T-helper 2 cell treated with Interferon-gamma antibody and Interleukin-4, amounts not matched to agents 5 μg/mL and 100 μg/mL, for 36 hours (primary cell): ENCODE measurements at regions not wholly inside any gene's neighbourhood (a gene's known extent, or its start where the extent isn't known, plus 50 kb on each side); places are given as distances from the start of the nearest gene placed in this dataset.

Experiments
- DNase-seq: peaks from one replicate; pipeline ENCODE4 v3.0.0; 2021; ENCODE audit warnings: low spot score
- H3K27ac Mint-ChIP-seq: one replicate; pipeline ENCODE4 v1.8.0; 2021; ENCODE audit warnings: mild to moderate bottlenecking, mixed read lengths
- H3K27me3 Mint-ChIP-seq: one replicate; pipeline ENCODE4 v1.8.0; 2021; ENCODE audit warnings: low read depth, mixed read lengths
- H3K36me3 Mint-ChIP-seq: one replicate; pipeline ENCODE4 v1.8.0; 2021; ENCODE audit warnings: low read depth, mixed read lengths
- H3K4me1 Mint-ChIP-seq: one replicate; pipeline ENCODE4 v1.8.0; 2021; ENCODE audit warnings: low read depth, mixed read lengths
- H3K4me3 Mint-ChIP-seq: one replicate; pipeline ENCODE4 v1.8.0; 2022; ENCODE audit warnings: mild to moderate bottlenecking, moderate library complexity, mixed read lengths
- H3K9me3 Mint-ChIP-seq: one replicate; pipeline ENCODE4 v1.8.0; 2021; ENCODE audit warnings: mixed read lengths

- H3K9me3 Mint-ChIP-seq, result peaks cover 40% of the 10 kb centered on the region
- H3K4me1 Mint-ChIP-seq, result no peaks in the 10 kb centered on the region
- H3K36me3 Mint-ChIP-seq, result no peaks in the 10 kb centered on the region
- no peak overlapping the region for H3K27ac Mint-ChIP-seq
- H3K4me3 Mint-ChIP-seq, result no peak overlapping the region
- no peaks in the 10 kb centered on the region for H3K27me3 Mint-ChIP-seq
- no peak for DNase-seq
Observed at GRCh38 chr4:62806816-62807215, 1602.4 kb downstream of the TECRL start.

- Mint-ChIP-seq H3K4me1 (no peaks in the 10 kb centered on the region), H3K27ac (no peak overlapping the region), H3K9me3 (peaks cover 48% of the 10 kb centered on the region)
Observed at GRCh38 chr4:62804075-62804474, 1603.9 kb downstream of the ADGRL3 start.

GRCh38 chr4:62797221-62797620 is 1597.1 kb downstream of the ADGRL3 start:
- DNase-seq, result no peak
- H3K4me3 Mint-ChIP-seq, result no peak overlapping the region
- H3K36me3 Mint-ChIP-seq, result no peaks in the 10 kb centered on the region
- no peaks in the 10 kb centered on the region for H3K27me3 Mint-ChIP-seq
- no peak overlapping the region for H3K27ac Mint-ChIP-seq
- peaks cover 27% of the 10 kb centered on the region for H3K9me3 Mint-ChIP-seq
- H3K4me1 Mint-ChIP-seq, result no peaks in the 10 kb centered on the region

More at GRCh38 chr4:62804075-62804474, 1603.9 kb downstream of the ADGRL3 start:
- Mint-ChIP-seq H3K36me3 (no peaks in the 10 kb centered on the region), H3K27me3 (no peaks in the 10 kb centered on the region), H3K4me3 (no peak overlapping the region)
- DNase-seq, result no peak

GRCh38 chr4:62791386-62791785 is 1591.3 kb downstream of the ADGRL3 start:
- Mint-ChIP-seq H3K36me3 (no peaks in the 10 kb centered on the region), H3K27me3 (no peaks in the 10 kb centered on the region), H3K4me3 (no peak overlapping the region), H3K4me1 (no peaks in the 10 kb centered on the region), H3K27ac (no peak overlapping the region), H3K9me3 (peaks cover 28% of the 10 kb centered on the region)
- no peak for DNase-seq

GRCh38 chr4:62771983-62772557 is 1571.9 kb downstream of the ADGRL3 start:
- H3K4me3 Mint-ChIP-seq, result no peak overlapping the region
- H3K27me3 Mint-ChIP-seq, result no peaks in the 10 kb centered on the region
- H3K4me1 Mint-ChIP-seq, result no peaks in the 10 kb centered on the region
- no peaks in the 10 kb centered on the region for H3K36me3 Mint-ChIP-seq
- no peak overlapping the region for H3K27ac Mint-ChIP-seq
- peaks cover 18% of the 10 kb centered on the region for H3K9me3 Mint-ChIP-seq
- no peak for DNase-seq

- Mint-ChIP-seq H3K4me3 (no peak overlapping the region), H3K36me3 (no peaks in the 10 kb centered on the region), H3K27me3 (no peaks in the 10 kb centered on the region), H3K9me3 (peaks cover 21% of the 10 kb centered on the region), H3K4me1 (no peaks in the 10 kb centered on the region), H3K27ac (no peak overlapping the region)
- DNase-seq, result no peak
Observed at GRCh38 chr4:62740296-62740695, 1540.2 kb downstream of the ADGRL3 start.

GRCh38 chr4:62717154-62717553 is 1517.0 kb downstream of the ADGRL3 start:
- Mint-ChIP-seq H3K27ac (no peak overlapping the region), H3K27me3 (no peaks in the 10 kb centered on the region), H3K4me1 (no peaks in the 10 kb centered on the region), H3K9me3 (peaks cover 19% of the 10 kb centered on the region), H3K4me3 (no peak overlapping the region), H3K36me3 (no peaks in the 10 kb centered on the region)
- no peak for DNase-seq

- Mint-ChIP-seq H3K27me3 (no peaks in the 10 kb centered on the region), H3K4me3 (no peak overlapping the region), H3K4me1 (no peaks in the 10 kb centered on the region), H3K27ac (no peak overlapping the region), H3K36me3 (no peaks in the 10 kb centered on the region), H3K9me3 (peaks cover 25% of the 10 kb centered on the region)
- no peak for DNase-seq
Observed at GRCh38 chr4:62711575-62711974, 1511.4 kb downstream of the ADGRL3 start.

GRCh38 chr4:62709618-62710252 is 1509.6 kb downstream of the ADGRL3 start:
- H3K27me3 Mint-ChIP-seq, result no peaks in the 10 kb centered on the region
- H3K27ac Mint-ChIP-seq, result no peak overlapping the region
- no peak for DNase-seq
- no peaks in the 10 kb centered on the region for H3K36me3 Mint-ChIP-seq
- H3K4me3 Mint-ChIP-seq, result no peak overlapping the region
- peaks cover 17% of the 10 kb centered on the region for H3K9me3 Mint-ChIP-seq
- no peaks in the 10 kb centered on the region for H3K4me1 Mint-ChIP-seq

- Mint-ChIP-seq H3K27ac (no peak overlapping the region), H3K27me3 (no peaks in the 10 kb centered on the region), H3K9me3 (peaks cover 7% of the 10 kb centered on the region), H3K4me3 (no peak overlapping the region), H3K36me3 (no peaks in the 10 kb centered on the region), H3K4me1 (no peaks in the 10 kb centered on the region)
- no peak for DNase-seq
Observed at GRCh38 chr4:62706423-62706822, 1506.3 kb downstream of the ADGRL3 start.

- Mint-ChIP-seq H3K9me3 (peaks cover 34% of the 10 kb centered on the region), H3K4me3 (no peak overlapping the region), H3K27me3 (no peaks in the 10 kb centered on the region), H3K27ac (no peak overlapping the region), H3K36me3 (no peaks in the 10 kb centered on the region), H3K4me1 (no peaks in the 10 kb centered on the region)
- no peak for DNase-seq
Observed at GRCh38 chr4:62683799-62684566, 1483.9 kb downstream of the ADGRL3 start.

GRCh38 chr4:62676962-62677361 is 1476.8 kb downstream of the ADGRL3 start:
- Mint-ChIP-seq H3K27ac (no peak overlapping the region), H3K27me3 (no peaks in the 10 kb centered on the region), H3K4me1 (no peaks in the 10 kb centered on the region), H3K9me3 (peaks cover 36% of the 10 kb centered on the region), H3K36me3 (no peaks in the 10 kb centered on the region), H3K4me3 (no peak overlapping the region)
- DNase-seq, result no peak

- Mint-ChIP-seq H3K36me3 (no peaks in the 10 kb centered on the region), H3K9me3 (peaks cover 5% of the 10 kb centered on the region), H3K4me1 (no peaks in the 10 kb centered on the region), H3K4me3 (no peak overlapping the region), H3K27ac (no peak overlapping the region), H3K27me3 (no peaks in the 10 kb centered on the region)
- no peak for DNase-seq
Observed at GRCh38 chr4:62670514-62670913, 1470.4 kb downstream of the ADGRL3 start.

GRCh38 chr4:62661821-62662220 is 1461.7 kb downstream of the ADGRL3 start:
- DNase-seq, result no peak
- Mint-ChIP-seq H3K27ac (no peak overlapping the region), H3K9me3 (peaks cover 20% of the 10 kb centered on the region), H3K4me3 (no peak overlapping the region), H3K36me3 (no peaks in the 10 kb centered on the region), H3K4me1 (no peaks in the 10 kb centered on the region), H3K27me3 (no peaks in the 10 kb centered on the region)
